ENCODE measurements at regions not wholly inside any gene's neighbourhood (a gene's known extent, or its start where the extent isn't known, plus 50 kb on each side); places are given as distances from the start of the nearest gene placed in this dataset.

- intact Hi-C loops (cut with micrococcal nuclease; ENCODE audit: unreplicated experiment): no loop called here
- H3F3A ChIP-seq (ENCODE audit: insufficient read depth, low read depth): no peaks in the 10 kb centered on the region
- H2AFZ ChIP-seq: no peak overlapping the region
- H3K4me3 ChIP-seq: no peak overlapping the region
- DNase-seq: no peak
- no peaks in the 10 kb centered on the region for H3K36me3 ChIP-seq (ENCODE audit: low read depth)
- no peaks in the 10 kb centered on the region for H3K9me2 ChIP-seq (ENCODE audit: insufficient read depth)
- TF ChIP-seq EZH2 (IDR thresholded peaks at IDR 0.05; ENCODE audit: low read depth): no peak
- no peak for TF ChIP-seq CTCF (conservative IDR thresholded peaks at IDR 0.05)
- no TSS peak for BruUV-seq (replicated peaks)
- no peaks in the 10 kb centered on the region for H3K27me3 ChIP-seq (ENCODE audit: insufficient read depth, low read depth)
- H3K4me2 ChIP-seq: no peak overlapping the region
- no peaks in the 10 kb centered on the region for H3K4me1 ChIP-seq (replicated peaks; ENCODE audit: insufficient read depth)
- no peaks in the 10 kb centered on the region for H3K9me3 ChIP-seq (ENCODE audit: insufficient read depth, low read depth)
- no peak overlapping the region for H3K27ac ChIP-seq
- H3K79me2 ChIP-seq (ENCODE audit: low read depth): no peaks in the 10 kb centered on the region
- no peaks in the 10 kb centered on the region for H4K20me1 ChIP-seq (ENCODE audit: insufficient read depth)
- ChIA-PET POLR2A (ENCODE audit: unreplicated experiment) (no interaction called here), CTCF (no interaction called here)
Measured at GRCh38 chr10:111656066-111656465, 527.5 kb downstream of the GPAM start.

- Histone ChIP-seq H3K4me1 (replicated peaks; ENCODE audit: insufficient read depth) (no peaks in the 10 kb centered on the region), H3K9me3 (ENCODE audit: insufficient read depth, low read depth) (no peaks in the 10 kb centered on the region), H4K20me1 (ENCODE audit: insufficient read depth) (no peaks in the 10 kb centered on the region), H3K36me3 (ENCODE audit: low read depth) (no peaks in the 10 kb centered on the region), H3K79me2 (ENCODE audit: low read depth) (no peaks in the 10 kb centered on the region), H3F3A (ENCODE audit: insufficient read depth, low read depth) (no peaks in the 10 kb centered on the region), H3K4me2 (no peak overlapping the region), H3K27ac (no peak overlapping the region), H3K27me3 (ENCODE audit: insufficient read depth, low read depth) (no peaks in the 10 kb centered on the region), H2AFZ (no peak overlapping the region), H3K4me3 (no peak overlapping the region), H3K9me2 (ENCODE audit: insufficient read depth) (no peaks in the 10 kb centered on the region)
- ChIA-PET POLR2A (ENCODE audit: unreplicated experiment) (no interaction called here), CTCF (no interaction called here)
- intact Hi-C loops (cut with micrococcal nuclease; ENCODE audit: unreplicated experiment): no loop called here
- no peak for DNase-seq
- BruUV-seq (replicated peaks): no TSS peak
- no peak for TF ChIP-seq EZH2 (IDR thresholded peaks at IDR 0.05; ENCODE audit: low read depth)
- TF ChIP-seq CTCF (conservative IDR thresholded peaks at IDR 0.05): no peak
Measured at GRCh38 chr10:111677759-111678158, 505.8 kb downstream of the GPAM start.

GRCh38 chr10:111686796-111687195, 496.8 kb downstream of the GPAM start:
- DNase-seq: no peak
- intact Hi-C loops (cut with micrococcal nuclease; ENCODE audit: unreplicated experiment): no loop called here
- CTCF ChIA-PET: no interaction called here
- H3K36me3 ChIP-seq (ENCODE audit: low read depth): no peaks in the 10 kb centered on the region
- H3K27me3 ChIP-seq (ENCODE audit: insufficient read depth, low read depth): no peaks in the 10 kb centered on the region
- BruUV-seq (replicated peaks): no TSS peak
- no peaks in the 10 kb centered on the region for H3K9me2 ChIP-seq (ENCODE audit: insufficient read depth)
- no peaks in the 10 kb centered on the region for H4K20me1 ChIP-seq (ENCODE audit: insufficient read depth)
- TF ChIP-seq CTCF (conservative IDR thresholded peaks at IDR 0.05): no peak
- TF ChIP-seq EZH2 (IDR thresholded peaks at IDR 0.05; ENCODE audit: low read depth): no peak
- no peaks in the 10 kb centered on the region for H3F3A ChIP-seq (ENCODE audit: insufficient read depth, low read depth)
- H2AFZ ChIP-seq: no peak overlapping the region
- no peak overlapping the region for H3K4me3 ChIP-seq
- H3K4me1 ChIP-seq (replicated peaks; ENCODE audit: insufficient read depth): no peaks in the 10 kb centered on the region
- no peak overlapping the region for H3K4me2 ChIP-seq
- H3K27ac ChIP-seq: no peak overlapping the region
- no peaks in the 10 kb centered on the region for H3K79me2 ChIP-seq (ENCODE audit: low read depth)
- H3K9me3 ChIP-seq (ENCODE audit: insufficient read depth, low read depth): no peaks in the 10 kb centered on the region
- POLR2A ChIA-PET (ENCODE audit: unreplicated experiment): no interaction called here
